AG10803 (cell line): ENCODE measurements at regions not wholly inside any gene's neighbourhood (a gene's known extent, or its start where the extent isn't known, plus 50 kb on each side); places are given as distances from the start of the nearest gene placed in this dataset.

Experiments
- DNase-seq: peaks from one replicate; pipeline ENCODE4 v3.0.0; 2010; ENCODE audit warnings: low read depth
- H3K4me3 ChIP-seq: 2 replicates; pipeline ENCODE4 v1.5.1; 2011; ENCODE audit warnings: mild to moderate bottlenecking, low read length, control low read depth
- CTCF ChIP-seq: conservative IDR thresholded peaks from 2 replicates; pipeline ENCODE4 v1.5.1; 2011; ENCODE audit warnings: mild to moderate bottlenecking, low read length, control low read depth, inconsistent platforms

DNA sequence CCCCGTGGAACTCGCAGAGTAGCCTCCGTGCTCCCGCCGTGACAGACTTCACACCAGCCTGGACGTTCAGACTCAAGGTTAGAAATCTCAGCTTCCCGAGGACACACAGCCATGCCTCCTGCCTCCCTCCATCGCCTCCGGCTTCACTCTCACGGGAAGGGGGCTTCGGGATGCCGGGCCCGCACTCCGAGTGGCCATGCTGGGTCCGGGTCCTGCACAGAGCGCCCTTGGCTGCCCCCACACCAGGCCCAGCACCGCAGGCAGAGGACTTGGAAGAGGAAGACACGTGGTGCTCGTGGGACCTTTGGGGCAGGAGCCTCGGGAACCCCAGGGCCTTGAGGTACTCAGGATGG lies 89.8 kb downstream of the PDGFA start:
- no peak for DNase-seq
- TF ChIP-seq CTCF, result no peak
- H3K4me3 ChIP-seq, result no peak overlapping the region

GRCh38 chr7:431041-431440 lies 88.6 kb downstream of the PDGFA start:
- no peak overlapping the region for H3K4me3 ChIP-seq
- no peak for DNase-seq
- TF ChIP-seq CTCF, result no peak

- no peak for TF ChIP-seq CTCF
- no peak for DNase-seq
- no peak overlapping the region for H3K4me3 ChIP-seq
These were observed 88.0 kb downstream of the PDGFA start for GRCh38 chr7:431658-432111.

GRCh38 chr7:432256-432655 lies 87.4 kb downstream of the PDGFA start:
- no peak overlapping the region for H3K4me3 ChIP-seq
- no peak for TF ChIP-seq CTCF
- no peak for DNase-seq

- TF ChIP-seq CTCF, result no peak
- no peak overlapping the region for H3K4me3 ChIP-seq
- no peak for DNase-seq
These were observed 86.7 kb downstream of the PDGFA start for GRCh38 chr7:432933-433332.

DNA sequence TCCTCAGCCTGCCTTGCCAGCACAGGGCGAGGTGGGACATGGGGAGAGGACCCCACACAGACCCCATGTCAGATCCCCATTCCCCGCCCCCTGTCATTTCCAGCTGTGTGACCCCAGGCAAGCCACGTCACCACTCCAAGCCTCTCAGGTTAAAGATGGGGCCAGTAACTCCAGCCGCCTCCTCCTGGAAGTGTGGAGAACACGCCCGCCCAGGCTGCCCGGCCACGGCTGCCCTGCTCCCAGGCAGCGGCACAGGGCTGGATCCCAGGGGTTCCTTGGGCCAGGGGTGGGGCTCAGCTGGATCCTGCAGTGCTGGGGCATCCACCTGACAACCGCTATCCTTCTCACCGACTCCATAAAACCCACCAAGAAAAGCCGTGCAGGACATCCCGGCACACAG lies 86.1 kb downstream of the PDGFA start:
- TF ChIP-seq CTCF, result no peak
- no peak for DNase-seq
- H3K4me3 ChIP-seq, result no peak overlapping the region

DNA sequence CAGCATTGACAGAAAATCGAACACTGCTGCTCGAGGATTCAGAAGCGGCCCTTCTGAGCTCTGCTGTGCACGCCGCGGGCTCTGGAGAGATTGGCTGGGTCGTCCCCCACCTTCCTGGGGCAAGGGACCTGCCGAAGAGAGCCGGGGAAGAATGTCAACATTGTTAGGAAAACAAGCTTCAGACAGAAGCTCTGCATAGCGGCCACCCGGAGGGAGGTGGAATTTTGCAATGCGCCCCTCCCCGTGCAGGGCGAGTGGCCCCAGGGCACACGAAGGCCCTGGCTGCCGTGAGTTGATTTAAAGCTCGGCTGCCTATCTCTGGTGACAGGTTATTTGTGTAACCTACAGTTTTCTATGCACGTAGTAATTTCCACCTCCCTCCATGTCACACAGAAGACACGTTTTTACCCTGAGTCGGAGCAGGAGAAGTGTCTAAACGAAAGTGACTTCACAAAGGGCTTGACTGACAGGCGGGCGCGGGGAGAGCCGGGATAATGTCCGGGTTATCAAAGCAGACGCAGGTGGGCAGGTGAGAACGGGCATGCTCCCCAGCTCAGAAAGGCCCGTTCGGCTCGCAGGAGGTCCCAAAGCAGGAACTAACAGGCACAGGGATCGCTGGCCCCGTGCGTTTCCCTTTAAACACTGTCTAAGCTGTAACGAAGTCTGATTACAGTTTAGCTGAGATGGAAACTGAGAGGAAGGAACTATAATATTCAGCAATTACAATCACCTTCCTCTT lies 84.6 kb downstream of the PDGFA start:
- no peak for TF ChIP-seq CTCF
- no peak for DNase-seq
- H3K4me3 ChIP-seq, result no peak overlapping the region; the same call in 1 of the 2 replicates
